Central memory CD4-positive, alpha-beta T cell (primary cell): ENCODE measurements at regions not wholly inside any gene's neighbourhood (a gene's known extent, or its start where the extent isn't known, plus 50 kb on each side); places are given as distances from the start of the nearest gene placed in this dataset.

Experiments used
- DNase-seq: peaks from one replicate; pipeline ENCODE4 v3.0.0; 2022

DNA sequence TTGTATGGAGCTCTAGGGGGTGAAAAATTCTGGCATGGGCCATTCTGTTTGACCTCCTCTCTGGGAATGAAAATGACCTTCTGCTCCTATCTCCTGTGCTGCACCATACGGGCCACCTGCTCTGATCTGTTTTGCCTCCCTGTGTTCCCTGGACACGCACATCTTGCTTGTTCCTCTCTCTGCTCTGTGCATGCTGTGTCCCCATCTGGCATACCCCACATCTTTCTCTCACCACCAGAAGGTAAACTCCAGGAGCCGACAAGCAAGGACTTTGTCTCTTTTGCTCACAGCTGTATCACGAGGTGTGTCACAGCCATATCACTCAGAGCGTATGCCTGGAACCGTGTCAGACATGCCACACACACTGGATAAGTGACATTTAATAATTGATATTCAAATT lies 208.4 kb upstream of the DTNBP1 start:
- DNase-seq = no peak

DNA sequence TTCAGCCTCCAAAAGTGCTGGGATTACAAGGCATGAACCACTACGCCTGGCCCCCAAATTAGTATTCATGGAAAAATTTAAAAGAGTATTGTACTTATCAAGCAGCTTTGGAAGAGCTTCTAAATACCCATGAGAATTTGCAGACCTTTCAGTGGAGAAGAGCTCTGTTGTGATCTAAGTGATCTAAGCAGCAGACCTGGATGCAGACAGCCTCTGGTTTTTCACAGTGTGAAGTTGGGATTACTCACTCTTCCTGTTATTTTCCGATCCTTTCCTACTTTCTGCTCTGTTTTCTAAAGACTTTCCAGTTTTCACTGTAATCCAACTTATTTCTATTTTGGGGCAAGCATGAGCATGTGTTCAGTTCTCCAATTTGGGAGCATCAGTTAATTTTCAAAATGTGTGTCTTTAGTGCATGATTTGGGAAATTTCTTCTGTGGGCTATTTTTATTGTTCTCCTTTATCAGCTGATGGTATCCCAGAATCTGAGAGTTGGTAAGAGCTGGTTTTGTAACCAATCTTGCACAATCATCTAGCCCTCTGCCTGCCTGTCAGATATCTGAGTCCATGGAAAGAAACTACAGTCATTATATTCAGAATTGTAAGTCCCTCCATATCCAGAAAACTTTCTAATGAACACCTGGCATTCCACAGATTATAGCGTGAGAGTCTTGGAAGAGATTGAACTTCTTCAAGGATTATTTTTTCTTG lies 207.7 kb upstream of the DTNBP1 start:
- DNase-seq = no peak

DNA sequence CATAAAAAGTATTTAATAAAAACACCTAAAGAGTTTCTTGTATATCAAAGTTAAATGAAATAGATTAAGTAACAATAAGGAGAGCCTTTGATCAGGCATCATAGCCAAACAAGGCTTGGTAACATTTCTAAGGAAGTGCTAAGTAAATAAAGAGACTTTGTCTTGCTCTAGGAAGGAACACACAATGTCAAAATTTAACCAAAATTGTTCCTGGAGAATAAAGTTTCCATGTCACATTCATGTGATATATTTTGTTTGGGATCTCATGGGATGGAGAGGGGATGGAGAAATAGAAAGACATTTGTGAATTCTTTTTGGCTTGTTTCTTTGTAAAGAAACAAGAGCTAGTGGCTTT lies 201.9 kb upstream of the DTNBP1 start:
- no peak for DNase-seq

DNA sequence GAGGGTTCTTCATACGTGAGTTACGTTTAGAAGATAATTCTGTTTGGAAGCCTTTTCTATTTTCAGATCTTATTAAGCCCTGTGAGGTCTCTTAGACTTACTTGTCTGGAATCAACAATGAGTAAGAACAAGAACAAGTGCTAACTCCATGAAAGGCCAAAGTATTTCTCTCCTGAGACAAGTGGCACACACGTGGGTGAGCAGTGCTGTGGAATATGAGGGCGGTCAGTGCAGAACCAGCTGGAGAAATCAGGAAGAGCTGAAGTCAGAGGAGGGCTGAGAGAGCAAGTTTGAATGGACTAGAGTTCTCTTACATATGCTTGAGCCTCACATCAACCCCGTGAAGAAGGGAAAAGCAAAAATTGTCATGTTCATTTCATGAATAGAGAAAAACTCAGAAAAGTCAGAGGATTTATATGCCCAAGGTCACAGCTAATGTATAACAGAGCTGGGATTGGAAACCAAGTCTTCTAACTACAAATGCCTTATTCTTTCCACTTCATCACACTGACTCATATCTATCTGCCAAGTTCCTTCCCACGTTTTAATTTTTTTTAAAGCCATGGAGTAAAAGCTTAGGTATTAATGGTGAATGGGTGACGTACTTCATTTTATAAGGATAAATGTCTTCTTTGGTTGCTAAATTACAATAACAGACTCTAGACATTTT lies 201.3 kb upstream of the DTNBP1 start:
- DNase-seq = no peak

DNA sequence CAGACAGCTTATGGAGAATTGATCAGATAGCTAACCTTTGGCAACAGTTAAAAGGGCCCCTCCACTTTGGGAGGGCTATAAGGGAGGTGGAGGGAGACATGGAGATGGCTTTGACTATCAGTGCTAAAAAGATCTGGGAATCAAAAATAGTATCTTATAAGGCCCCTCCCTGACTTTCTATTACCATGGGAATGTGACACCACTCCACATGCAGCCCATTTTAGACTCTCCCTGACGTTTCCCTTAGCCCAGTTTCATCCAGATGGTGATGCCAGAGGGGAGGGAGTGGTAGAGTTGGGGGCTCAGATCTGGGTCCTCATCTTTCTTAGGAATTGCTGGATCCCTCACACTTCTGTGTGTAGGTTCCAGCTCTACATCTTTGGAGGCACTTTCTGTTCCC lies 200.0 kb upstream of the DTNBP1 start:
- no peak for DNase-seq

DNA sequence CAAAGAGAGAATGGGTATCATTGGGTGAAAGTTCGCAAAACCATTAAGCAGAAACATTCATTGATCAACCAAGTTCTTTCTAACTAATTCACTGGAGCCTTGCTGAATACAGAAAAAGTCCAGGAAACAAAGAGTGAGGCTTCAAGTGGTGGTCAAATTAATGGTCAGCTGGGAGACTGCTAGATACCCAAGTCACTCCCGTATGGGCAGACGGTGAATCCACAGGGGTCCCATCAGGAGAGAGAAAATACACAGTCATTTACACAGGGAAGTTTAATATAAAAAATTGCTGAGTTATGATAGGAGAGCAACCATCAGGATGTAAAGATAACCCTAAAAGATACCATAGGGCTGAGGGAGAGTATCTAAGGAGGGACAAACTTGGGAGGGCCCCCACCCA lies 198.7 kb upstream of the DTNBP1 start:
- no peak for DNase-seq

DNA sequence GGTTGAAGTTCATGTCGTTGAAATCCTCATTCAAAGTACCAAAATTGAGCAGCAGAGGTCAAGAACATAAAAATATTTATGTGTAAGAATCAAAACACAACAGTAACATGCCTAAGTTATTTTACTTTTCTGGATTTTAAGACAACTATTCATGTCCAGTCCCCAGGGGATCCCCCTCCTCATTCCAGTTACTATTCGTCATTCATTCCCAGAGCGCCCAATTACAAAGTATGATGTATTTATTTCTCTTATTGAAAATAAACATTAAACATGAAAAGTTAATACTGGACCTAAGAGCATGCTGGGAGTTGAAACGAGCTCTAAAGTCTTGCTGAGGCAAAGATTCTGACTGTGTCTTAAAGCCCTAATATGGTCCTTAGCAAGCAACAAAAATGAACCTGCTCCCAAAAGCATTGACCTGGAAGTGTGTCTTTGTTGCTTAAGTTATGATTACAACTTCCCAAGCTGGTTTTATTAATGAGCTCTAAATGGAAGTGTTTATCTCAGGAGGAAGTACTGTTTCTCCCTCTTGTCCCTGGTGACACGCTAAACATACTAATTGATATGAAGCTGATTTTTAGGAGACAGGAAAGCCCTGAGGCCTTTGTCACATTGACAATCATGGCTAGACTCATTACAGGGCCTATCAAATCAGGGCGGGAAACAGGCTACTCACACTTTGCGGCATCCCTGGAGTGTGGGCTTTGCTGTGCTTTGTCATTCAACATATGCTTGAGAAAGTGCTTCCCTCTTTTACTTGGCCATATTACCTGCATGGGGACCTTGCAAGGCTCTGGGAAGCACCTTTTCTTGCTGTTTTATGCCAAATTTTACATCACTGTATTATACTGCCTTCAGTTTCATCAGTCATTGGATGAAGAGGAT lies 192.2 kb upstream of the DTNBP1 start:
- DNase-seq = no peak

DNA sequence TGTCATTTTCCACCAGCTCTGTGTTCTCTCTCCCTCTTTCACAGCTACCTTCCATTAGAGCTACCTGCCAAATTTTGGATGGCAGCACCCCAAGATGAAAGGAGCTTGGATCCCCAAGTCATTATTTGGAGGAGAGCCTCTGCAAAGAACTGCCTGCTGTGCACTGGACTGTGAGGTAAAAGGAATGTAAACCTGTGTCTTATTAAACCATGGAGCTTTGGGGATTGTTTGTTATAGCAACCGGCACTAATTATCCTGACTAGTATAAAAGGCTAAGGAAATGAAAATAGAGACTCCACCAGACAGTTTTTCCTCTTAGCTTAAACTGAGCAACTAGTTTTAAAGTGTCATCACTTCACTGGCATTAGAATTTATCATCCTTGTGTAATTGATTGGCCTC lies 191.6 kb upstream of the DTNBP1 start:
- DNase-seq = no peak

DNA sequence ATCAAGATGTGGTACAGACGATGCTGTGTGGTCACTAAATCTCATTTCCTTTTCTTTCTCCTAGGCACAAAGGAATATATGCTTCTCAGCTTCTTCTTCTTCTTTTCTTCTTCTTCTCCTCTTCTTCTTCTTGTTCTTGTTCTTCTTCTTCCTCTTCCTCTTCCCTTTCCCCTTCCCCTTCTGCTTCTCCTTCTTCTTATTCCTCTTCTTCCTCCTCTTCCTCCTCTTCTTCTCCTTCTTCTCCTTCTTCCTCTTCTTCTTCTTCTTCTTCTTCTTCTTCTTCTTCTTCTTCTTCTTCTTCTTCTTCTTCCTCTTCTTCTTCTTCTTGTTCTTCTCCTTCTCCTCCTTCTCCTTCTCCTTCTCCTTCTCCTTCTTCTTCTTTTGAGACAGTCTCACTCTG lies 190.4 kb upstream of the DTNBP1 start:
- no peak for DNase-seq

DNA sequence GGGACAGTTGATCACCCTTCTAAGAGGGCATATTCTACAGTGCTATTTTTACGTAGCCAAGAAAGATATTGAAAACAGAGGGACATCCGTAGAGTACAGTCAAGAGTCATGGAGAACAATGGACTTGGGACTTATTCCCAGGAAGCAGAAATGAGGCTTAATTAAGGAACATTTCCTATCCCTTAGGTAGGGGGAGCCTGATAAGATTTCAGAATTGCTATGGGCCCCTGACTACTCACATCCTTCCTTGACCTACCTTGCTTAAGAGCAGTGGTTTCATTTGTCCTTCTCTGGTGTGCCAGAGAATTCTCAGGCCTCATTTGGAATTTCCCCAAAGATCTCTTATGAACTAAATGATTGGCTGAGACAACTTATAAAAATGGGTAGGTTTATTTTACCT lies 189.5 kb upstream of the DTNBP1 start:
- no peak for DNase-seq

DNA sequence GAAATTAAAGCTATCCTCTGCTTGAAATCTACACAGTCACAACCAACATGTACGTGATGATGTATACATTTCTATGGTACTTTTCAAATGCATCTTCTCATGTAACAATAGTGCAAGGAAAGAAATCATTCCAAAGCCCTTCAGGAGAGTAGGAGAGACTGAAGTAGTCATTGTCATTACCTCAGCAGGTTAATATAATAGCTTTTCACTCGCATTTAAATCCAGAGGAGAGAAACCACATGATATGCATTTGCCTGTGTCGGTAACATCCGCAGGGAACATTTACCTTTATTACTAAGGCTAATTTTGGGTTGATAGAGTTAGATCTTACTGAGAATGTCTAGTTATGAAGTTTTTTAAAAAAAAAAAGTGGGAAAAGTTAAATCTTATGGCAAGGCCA lies 186.6 kb upstream of the DTNBP1 start:
- no peak for DNase-seq

DNA sequence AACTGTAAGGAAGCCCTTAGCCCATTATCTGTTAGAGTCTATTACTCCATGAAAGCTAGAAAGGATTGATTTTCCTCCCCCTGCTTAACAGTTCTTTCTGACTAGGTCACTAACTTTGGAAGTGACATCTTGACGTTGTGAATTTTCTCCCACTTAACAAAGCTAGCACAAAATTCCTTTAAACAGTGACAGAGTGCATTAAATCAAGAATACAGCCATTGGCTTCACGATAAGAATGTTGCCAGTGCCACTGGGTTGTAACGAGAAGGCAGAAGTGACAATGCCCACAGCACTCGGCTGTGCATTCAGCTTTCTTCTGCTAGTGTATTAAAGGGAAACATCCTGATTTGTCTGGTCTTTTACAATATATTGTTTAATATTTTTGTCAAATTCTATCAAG lies 182.7 kb upstream of the DTNBP1 start:
- no peak for DNase-seq

DNA sequence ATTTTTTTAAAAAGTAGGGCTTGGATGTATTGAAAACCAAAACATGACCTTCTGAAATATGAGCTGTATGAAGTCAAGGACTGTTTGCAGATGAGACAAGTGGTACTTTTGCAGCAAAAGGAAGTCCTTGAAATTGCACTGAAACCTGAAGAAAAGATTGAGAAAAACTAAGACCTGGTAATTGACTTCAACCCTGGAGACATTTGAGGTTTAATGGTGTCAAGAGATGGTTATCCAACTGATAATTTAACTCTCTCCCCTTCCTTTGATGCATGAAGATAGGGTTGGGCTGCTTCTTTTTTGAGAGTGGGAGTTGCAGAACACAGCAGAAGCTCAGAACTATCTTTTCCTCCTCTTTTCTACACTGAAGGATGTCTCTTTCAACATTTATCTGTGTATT lies 180.9 kb upstream of the DTNBP1 start:
- DNase-seq = no peak

DNA sequence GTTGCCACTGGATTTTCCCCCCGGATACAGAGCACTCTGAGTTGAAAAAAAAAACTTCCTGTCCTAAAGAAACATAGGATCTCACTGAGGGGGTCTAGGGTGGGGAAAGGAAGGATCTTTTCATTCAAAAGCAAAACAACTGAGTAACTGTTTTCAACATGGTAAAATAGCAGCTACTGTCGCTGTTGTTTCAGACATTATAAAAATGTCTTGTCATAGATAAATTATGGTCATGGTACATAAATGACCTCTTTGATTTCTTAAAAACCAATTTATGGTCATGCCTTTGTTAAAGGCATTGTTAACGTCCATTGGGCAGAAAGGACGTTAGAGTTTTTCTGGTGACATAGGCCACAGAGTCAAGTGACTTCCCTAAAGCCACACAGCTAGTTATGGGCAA lies 180.4 kb upstream of the DTNBP1 start:
- no peak for DNase-seq

DNA sequence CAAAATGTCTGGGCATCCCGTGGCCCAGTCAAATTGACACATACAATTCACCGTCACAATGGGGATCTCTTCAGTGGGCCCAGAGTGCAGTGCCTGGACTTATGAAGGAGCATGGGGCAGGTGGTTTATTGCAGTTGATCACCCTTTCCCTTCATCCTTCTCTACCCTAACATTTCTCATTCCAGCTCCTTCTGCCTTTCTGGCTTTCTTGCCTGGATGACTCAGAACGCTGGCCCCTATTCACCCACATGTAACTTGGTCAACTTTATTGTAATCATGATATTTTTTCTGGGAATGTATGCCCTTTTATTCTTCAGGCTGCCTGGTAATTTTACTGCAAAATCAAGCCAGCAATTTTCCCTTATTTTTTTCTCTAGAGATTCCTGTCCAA lies 179.9 kb upstream of the DTNBP1 start:
- no peak for DNase-seq

DNA sequence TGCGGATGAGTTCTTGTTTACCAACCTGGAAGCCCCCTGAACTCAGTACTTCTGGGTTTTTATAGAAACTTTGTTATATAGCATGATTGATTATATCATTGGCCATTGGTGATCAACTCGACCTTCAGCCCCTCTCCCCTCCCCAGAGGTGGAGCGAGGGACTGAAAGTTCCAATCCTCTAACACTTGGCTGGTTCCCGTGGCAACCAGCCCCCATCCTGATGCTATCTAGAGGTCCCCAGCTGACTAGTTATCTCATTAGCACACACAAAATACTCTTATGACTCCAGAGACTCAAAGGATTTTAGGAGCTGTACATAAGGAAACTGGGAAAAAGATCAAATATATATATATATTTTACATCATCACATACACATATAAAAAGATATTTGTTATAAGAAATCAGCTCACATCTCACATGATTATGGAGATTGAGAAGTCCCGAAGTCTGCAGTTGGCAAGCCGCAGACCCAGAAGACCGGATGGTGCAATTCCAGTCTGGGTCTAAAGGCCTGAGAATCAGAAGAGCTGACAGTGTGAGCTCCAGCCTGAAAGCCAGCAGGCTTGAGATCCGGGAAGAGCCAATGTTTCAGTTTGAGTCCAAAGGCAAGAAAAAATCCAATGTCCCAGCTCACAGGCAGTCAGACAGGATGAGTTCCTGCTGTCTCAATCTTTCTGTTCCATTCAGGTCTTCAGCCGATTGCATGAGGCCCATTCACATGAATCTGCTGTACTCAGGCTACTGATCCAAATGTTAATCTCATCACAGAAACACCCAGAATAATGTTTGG lies 179.3 kb upstream of the DTNBP1 start:
- DNase-seq = no peak

DNA sequence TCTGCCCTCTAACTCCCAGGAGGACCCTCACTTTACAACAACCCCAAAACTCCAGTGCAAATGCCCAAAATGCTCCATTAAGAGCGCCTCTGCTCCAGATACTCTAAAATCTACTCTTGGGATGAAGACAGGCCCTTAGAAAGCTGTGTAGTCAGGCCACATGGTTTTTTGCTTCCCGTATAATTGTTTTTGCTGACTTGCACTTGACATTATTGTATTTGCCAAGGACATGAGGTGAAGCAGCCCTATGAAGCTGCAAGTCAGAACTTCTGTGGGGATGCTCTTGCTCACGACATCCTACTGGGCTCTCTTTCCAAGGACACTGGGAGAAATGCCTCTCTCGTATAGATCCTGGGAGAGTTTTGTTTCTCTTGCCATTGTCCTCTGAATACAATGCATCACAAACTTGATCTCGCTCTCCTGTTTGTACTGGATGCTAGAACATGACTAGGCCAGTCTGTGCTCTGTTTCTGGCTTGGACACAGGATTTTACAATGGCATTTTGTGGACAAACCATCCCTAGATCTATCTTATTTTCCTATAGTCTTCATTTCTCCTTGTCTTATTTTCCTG lies 177.2 kb upstream of the DTNBP1 start:
- no peak for DNase-seq

DNA sequence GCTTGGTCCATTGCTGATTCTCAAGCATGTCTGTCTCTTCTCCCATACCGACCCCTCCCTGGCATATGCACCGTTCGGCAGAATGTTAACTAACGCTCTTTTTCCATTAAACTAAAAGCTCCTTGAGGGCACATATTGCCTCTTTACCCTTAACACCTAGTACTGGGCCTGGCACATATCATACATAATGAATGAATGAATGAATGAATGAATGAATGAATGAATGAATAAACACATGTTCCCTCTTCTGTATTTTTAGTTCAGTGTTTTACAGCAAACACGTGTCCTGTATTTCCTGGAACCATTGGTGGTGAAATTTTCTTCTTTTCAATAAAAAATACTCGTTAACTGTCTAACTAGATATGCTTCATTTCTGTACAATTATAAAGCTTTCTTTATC lies 174.4 kb upstream of the DTNBP1 start:
- DNase-seq = no peak

DNA sequence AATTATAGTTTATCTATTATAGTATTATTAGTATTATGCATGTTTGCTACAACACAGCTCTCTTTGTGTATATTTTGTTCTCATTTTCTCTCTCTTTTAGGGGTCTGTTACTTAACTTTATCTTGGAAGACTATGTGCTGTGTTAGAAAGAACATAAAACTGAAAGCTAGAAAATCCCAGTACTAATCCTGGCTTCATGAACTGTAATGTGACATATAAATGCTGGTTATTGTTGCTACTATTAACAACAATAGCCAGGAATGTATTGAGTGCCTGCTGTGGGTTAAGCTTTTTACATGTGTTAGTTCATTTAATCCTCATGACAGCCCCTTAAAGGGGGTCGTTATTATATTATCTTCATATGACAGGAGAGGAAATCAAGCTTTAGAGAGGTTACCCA lies 170.0 kb upstream of the DTNBP1 start:
- DNase-seq = no peak

DNA sequence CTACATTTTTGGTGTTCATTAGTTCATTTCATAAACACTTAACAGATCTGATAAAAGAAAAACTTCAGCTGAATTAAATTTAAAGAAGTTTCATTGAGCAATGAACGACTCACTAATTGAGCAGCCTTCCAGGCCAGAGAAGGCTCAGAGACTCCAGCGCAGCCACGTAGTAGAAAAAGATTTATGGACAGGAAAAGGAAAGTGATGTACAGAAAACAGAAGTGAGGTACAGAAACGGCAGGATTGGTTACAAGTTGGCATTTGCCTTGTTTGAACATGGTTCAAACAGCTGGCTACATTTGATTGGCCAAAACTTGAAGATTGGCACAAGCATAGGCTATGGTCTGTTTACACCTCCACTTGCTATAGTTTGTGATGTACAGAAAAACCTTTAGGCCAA lies 166.3 kb upstream of the DTNBP1 start:
- no peak for DNase-seq

DNA sequence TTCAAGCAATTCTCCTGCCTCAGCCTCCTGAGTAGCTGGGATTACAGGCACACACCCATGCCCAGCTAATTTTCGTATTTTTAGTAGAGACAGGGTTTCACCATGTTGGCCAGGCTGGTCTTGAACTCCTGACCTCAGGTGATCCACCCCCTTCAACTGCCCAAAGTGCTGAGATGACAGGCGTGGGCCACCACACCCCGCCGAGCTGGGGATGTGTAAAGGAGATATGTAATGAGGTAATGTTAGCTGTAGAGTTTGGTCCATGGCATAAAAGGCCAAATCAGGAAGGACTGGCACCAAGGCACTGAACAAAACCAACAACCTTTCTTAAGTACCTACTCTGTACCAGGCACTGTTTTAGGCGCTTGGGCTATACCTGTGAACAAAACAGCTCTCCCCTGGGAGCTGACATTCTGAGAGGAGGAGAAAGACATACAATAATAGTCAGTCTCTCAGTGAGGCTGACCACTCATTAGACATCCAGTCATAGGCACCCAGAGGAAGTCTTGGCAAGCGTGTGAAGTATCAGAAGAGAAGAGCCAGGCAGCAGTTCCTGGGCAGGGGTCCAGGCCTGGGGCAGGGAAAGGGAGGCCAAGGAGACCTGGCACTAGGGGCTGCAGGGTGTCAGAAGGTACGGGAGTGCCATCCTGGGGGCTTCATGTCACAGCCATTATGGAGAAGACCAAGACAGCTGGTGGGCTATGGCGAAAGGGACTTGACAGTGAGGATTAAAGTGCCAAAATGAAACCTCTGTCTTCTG lies 164.8 kb upstream of the DTNBP1 start:
- no peak for DNase-seq

DNA sequence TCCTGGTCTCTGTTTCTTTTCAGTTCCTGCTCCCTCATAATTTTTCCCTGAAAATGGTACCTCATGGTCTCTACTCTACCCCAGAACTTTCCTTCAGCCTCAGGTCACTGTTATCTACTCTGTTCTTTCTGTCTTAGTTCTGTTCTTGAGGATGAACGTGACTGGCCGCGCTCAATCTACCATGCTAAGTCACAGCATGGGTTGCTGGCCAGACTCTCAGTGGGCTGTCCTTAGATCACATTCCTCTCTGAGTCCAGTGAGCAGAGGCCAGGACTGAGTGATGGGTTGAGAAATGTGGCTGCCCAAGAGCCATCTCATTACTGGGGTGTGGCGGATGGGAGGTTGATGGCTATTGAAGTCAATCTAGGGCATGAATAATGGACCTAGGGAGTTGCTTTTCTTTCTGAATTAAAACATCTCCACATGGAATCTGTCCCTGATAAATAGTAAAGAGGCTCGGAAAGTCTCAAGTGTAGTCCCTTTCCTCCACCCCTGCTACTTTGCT lies 164.0 kb upstream of the DTNBP1 start:
- no peak for DNase-seq
